Ishikawa (cell line): ENCODE measurements at regions not wholly inside any gene's neighbourhood (a gene's known extent, or its start where the extent isn't known, plus 50 kb on each side); places are given as distances from the start of the nearest gene placed in this dataset.

Source experiments
- RAD21 ChIP-seq: IDR thresholded peaks from 2 replicates; pipeline ENCODE4 v1.6.1; 2012; ENCODE audit warnings: low read depth
- TAF1 ChIP-seq: IDR thresholded peaks from 2 replicates; pipeline ENCODE4 v1.6.1; 2012; ENCODE audit warnings: low read depth, mild to moderate bottlenecking
- TCF12 ChIP-seq: IDR thresholded peaks from 2 replicates; pipeline ENCODE4 v1.6.1; 2012; ENCODE audit warnings: low read depth
- YY1 ChIP-seq: IDR thresholded peaks from 2 replicates; pipeline ENCODE4 v1.6.1; 2012; ENCODE audit warnings: low read depth
- TF ChIP-seq, protein P1 (sequence below): IDR thresholded peaks from 2 replicates; pipeline ENCODE4 v1.6.1; 2012; ENCODE audit warnings: low read depth, mild to moderate bottlenecking

DNA sequence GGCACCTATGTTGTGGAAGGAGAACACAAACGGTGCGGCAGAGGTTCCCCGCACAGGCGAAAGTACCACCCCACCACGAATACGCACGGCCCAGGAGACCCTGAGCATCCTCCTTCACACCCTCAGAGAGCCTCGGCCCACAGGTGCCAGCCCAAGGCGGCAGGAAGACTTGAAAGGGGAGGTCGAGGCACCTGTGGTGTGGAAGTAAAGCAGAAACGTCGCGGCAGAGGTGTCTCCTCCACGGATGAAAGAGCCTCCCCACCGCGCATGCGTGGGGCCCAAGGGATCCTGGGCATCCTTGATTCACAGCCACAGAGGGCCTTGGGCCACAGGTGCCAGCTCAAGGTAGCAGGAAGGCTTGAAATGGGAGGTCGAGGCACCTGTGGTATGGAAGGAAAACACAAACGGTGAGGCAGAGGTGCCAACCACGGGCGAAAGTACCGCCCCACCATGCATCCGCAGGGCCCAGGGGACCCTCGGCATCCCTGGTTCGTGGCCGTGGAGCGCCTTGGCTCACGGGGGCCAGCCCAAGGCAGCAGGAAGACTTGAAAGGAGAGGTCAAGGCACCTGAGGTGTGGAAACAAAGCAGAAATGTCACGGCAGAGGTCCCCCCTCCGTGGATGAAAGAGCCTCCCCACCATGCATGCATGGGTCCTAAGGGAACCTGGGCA lies 380.1 kb downstream of the ALG10 start:
- TF ChIP-seq RAD21 (no peak), TCF12 (no peak), TAF1 (no peak), YY1 (no peak)
- TF ChIP-seq, protein P1, sequence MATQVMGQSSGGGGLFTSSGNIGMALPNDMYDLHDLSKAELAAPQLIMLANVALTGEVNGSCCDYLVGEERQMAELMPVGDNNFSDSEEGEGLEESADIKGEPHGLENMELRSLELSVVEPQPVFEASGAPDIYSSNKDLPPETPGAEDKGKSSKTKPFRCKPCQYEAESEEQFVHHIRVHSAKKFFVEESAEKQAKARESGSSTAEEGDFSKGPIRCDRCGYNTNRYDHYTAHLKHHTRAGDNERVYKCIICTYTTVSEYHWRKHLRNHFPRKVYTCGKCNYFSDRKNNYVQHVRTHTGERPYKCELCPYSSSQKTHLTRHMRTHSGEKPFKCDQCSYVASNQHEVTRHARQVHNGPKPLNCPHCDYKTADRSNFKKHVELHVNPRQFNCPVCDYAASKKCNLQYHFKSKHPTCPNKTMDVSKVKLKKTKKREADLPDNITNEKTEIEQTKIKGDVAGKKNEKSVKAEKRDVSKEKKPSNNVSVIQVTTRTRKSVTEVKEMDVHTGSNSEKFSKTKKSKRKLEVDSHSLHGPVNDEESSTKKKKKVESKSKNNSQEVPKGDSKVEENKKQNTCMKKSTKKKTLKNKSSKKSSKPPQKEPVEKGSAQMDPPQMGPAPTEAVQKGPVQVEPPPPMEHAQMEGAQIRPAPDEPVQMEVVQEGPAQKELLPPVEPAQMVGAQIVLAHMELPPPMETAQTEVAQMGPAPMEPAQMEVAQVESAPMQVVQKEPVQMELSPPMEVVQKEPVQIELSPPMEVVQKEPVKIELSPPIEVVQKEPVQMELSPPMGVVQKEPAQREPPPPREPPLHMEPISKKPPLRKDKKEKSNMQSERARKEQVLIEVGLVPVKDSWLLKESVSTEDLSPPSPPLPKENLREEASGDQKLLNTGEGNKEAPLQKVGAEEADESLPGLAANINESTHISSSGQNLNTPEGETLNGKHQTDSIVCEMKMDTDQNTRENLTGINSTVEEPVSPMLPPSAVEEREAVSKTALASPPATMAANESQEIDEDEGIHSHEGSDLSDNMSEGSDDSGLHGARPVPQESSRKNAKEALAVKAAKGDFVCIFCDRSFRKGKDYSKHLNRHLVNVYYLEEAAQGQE, result no peak
